Hepatocyte (in vitro differentiated cells): ENCODE measurements at regions not wholly inside any gene's neighbourhood (a gene's known extent, or its start where the extent isn't known, plus 50 kb on each side); places are given as distances from the start of the nearest gene placed in this dataset.

ENCODE experiments used
- DNase-seq: peaks from one replicate; pipeline ENCODE4 v3.0.0-alpha.2; 2016; ENCODE audit warnings: low spot score
- H2AFZ ChIP-seq: fragments of 200-600 bp; sonication (generic); 2 replicates; pipeline ENCODE4 v1.6.0; 2016; ENCODE audit warnings: antibody characterized with exemption, mild to moderate bottlenecking
- H3K27ac ChIP-seq: fragments of 200-600 bp; sonication (generic); 2 replicates; pipeline ENCODE4 v1.5.1; 2016; ENCODE audit warnings: mild to moderate bottlenecking
- H3K27me3 ChIP-seq: fragments of 200-600 bp; sonication (generic); 2 replicates; pipeline ENCODE4 v1.6.1; 2016
- H3K36me3 ChIP-seq: fragments of 200-600 bp; sonication (generic); replicated peaks from 2 replicates; pipeline ENCODE4 v1.5.1; 2016; ENCODE audit warnings: low read depth; ENCODE audit not compliant: insufficient read depth
- H3K4me1 ChIP-seq: fragments of 200-600 bp; sonication (generic); 2 replicates; pipeline ENCODE4 v1.5.1; 2016; ENCODE audit warnings: mild to moderate bottlenecking, moderate library complexity; ENCODE audit not compliant: insufficient read depth
- H3K4me2 ChIP-seq: fragments of 200-600 bp; sonication (generic); 2 replicates; pipeline ENCODE4 v1.6.0; 2016
- H3K4me3 ChIP-seq: fragments of 200-600 bp; sonication (generic); 2 replicates; pipeline ENCODE4 v1.5.1; 2016; ENCODE audit warnings: mild to moderate bottlenecking
- H3K79me2 ChIP-seq: fragments of 200-600 bp; sonication (generic); 2 replicates; pipeline ENCODE4 v1.6.0; 2017; ENCODE audit warnings: mild to moderate bottlenecking
- H3K9me2 ChIP-seq: fragments of 200-600 bp; sonication (generic); replicated peaks from 2 replicates; pipeline ENCODE4 v1.6.0; 2017; ENCODE audit warnings: mild to moderate bottlenecking; ENCODE audit not compliant: insufficient read depth
- H3K9me3 ChIP-seq: fragments of 200-600 bp; sonication (generic); 2 replicates; pipeline ENCODE4 v1.5.1; 2016; ENCODE audit warnings: low read depth, mild to moderate bottlenecking
- H4K20me1 ChIP-seq: fragments of 200-600 bp; sonication (generic); 2 replicates; pipeline ENCODE4 v1.6.0; 2016; ENCODE audit warnings: mild to moderate bottlenecking; ENCODE audit not compliant: insufficient read depth, poor library complexity, severe bottlenecking
- EZH2 ChIP-seq: fragments of 200-600 bp; sonication (generic); IDR thresholded peaks from 2 replicates; pipeline ENCODE4 v1.6.1; 2016; ENCODE audit warnings: antibody characterized with exemption, mild to moderate bottlenecking, borderline replicate concordance
- EZH2phosphoT487 ChIP-seq: fragments of 200-600 bp; sonication (generic); IDR thresholded peaks from one replicate; pipeline ENCODE4 v1.6.1; 2018; ENCODE audit warnings: antibody characterized with exemption, mild to moderate bottlenecking, low read depth, moderate library complexity; ENCODE audit not compliant: unreplicated experiment, severe bottlenecking
- WGBS: methylation state at CpG from one replicate; pipeline ENCODE4 v1.1.6; 2016; ENCODE audit warnings: low lambda C conversion rate; ENCODE audit errors: missing lambda C conversion rate; 5-methylcytosine and 5-hydroxymethylcytosine counted together
- TF ChIP-seq, protein P1 (sequence below): fragments of 200-600 bp; sonication (generic); IDR thresholded peaks from 2 replicates; pipeline ENCODE4 v1.5.1; 2016; ENCODE audit warnings: antibody characterized with exemption, mild to moderate bottlenecking; ENCODE audit not compliant: poor library complexity

DNA sequence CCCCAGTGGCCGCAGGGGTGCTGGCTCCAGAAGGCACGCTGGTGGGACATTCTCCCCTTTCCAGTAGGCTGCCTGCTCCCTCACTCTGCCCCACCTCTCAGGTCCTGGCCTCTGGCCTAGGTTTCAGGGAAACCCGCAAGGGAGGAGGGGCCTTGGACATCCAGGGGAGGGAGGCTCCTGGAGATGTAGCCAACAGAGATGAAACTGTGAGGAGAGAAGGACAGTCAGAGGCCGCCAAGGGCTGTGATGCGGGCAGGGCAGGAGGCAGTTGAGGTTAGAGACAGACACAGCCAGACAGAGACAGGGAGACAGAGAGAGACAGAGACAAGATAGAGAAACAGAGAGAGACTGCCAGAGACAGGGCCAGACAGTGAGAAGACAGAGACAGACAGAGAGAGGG lies 127.7 kb downstream of the UQCRFS1 start:
- TF ChIP-seq EZH2phosphoT487, result no peak
- TF ChIP-seq, protein P1, sequence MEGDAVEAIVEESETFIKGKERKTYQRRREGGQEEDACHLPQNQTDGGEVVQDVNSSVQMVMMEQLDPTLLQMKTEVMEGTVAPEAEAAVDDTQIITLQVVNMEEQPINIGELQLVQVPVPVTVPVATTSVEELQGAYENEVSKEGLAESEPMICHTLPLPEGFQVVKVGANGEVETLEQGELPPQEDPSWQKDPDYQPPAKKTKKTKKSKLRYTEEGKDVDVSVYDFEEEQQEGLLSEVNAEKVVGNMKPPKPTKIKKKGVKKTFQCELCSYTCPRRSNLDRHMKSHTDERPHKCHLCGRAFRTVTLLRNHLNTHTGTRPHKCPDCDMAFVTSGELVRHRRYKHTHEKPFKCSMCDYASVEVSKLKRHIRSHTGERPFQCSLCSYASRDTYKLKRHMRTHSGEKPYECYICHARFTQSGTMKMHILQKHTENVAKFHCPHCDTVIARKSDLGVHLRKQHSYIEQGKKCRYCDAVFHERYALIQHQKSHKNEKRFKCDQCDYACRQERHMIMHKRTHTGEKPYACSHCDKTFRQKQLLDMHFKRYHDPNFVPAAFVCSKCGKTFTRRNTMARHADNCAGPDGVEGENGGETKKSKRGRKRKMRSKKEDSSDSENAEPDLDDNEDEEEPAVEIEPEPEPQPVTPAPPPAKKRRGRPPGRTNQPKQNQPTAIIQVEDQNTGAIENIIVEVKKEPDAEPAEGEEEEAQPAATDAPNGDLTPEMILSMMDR, result no peak
- no peak for TF ChIP-seq EZH2
- 93% methylated on average over 5 of the region's 5 CpGs for WGBS
- Histone ChIP-seq H3K4me2 (no peak overlapping the region), H4K20me1 (no peaks in the 10 kb centered on the region), H3K9me3 (no peaks in the 10 kb centered on the region), H3K27me3 (peaks cover 4% of the 10 kb centered on the region), H3K4me1 (peaks cover 4% of the 10 kb centered on the region), H3K36me3 (no peaks in the 10 kb centered on the region), H3K9me2 (no peaks in the 10 kb centered on the region), H3K79me2 (no peaks in the 10 kb centered on the region), H3K4me3 (no peak overlapping the region), H3K27ac (no peak overlapping the region), H2AFZ (no peak overlapping the region)
- no peak for DNase-seq

DNA sequence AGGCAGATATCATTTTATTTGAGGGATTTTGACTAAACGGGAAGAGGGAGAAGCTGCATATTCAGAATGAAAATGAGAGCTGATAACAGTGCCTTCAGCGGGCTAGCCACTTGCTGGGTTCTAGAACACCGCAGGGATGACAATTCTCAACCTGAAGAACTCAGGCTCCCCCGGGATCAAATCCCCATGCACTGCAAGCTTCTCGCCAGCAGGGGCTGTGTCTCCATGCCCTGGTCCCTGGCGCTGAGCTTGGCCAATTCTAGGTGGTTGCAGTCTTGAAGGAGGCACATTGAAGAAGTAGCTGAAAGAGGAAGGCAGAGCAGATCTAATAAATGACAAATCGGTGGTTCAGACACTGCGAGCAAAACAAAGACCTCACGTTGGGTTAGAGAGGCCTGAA lies 128.7 kb downstream of the UQCRFS1 start:
- Histone ChIP-seq H2AFZ (no peak overlapping the region), H4K20me1 (no peaks in the 10 kb centered on the region), H3K9me2 (no peaks in the 10 kb centered on the region), H3K27me3 (peaks cover 4% of the 10 kb centered on the region), H3K4me1 (peaks cover 4% of the 10 kb centered on the region), H3K36me3 (no peaks in the 10 kb centered on the region), H3K4me3 (no peak overlapping the region), H3K9me3 (no peaks in the 10 kb centered on the region), H3K27ac (no peak overlapping the region), H3K4me2 (no peak overlapping the region), H3K79me2 (no peaks in the 10 kb centered on the region)
- 66% methylated on average over 9 of the region's 9 CpGs for WGBS
- TF ChIP-seq, protein P1, result peak; percentile 20
- no peak for TF ChIP-seq EZH2phosphoT487
- no peak for TF ChIP-seq EZH2
- DNase-seq, result peak; percentile 28

DNA sequence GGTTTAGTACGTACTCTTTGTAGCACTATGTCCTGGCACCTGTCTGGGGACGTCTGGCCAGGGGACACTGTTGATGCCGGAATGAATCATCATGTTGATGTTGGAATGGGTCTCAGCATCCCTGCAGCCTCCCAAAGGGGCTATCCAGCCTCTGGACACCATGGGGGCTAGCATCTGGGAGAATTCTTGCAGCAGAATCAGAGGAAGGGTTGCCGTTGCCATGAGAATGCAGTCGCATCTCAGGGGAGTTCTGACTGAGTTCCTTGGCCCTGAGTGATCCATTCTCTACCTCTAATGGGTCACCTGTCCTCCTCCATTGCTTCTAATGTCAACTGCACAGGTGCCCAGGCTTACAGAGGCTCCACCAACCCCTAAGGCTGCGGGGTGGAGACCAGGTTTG lies 129.1 kb downstream of the UQCRFS1 start:
- Histone ChIP-seq H3K9me2 (no peaks in the 10 kb centered on the region), H3K4me1 (peaks cover 4% of the 10 kb centered on the region), H3K4me2 (no peak overlapping the region), H3K27me3 (peaks cover 4% of the 10 kb centered on the region), H3K36me3 (no peaks in the 10 kb centered on the region), H2AFZ (no peak overlapping the region), H3K27ac (no peak overlapping the region), H4K20me1 (no peaks in the 10 kb centered on the region), H3K79me2 (no peaks in the 10 kb centered on the region), H3K9me3 (no peaks in the 10 kb centered on the region), H3K4me3 (no peak overlapping the region)
- WGBS, result 88% methylated on average over 6 of the region's 6 CpGs
- TF ChIP-seq, protein P1, result no peak
- TF ChIP-seq EZH2phosphoT487 (no peak), EZH2 (no peak)
- no peak for DNase-seq
